Activated CD4-positive, alpha-beta T cell treated with anti-CD3 and anti-CD28 coated beads, Interleukin-2, amount 50 U/mL, for 48 hours (primary cell): ENCODE measurements at regions not wholly inside any gene's neighbourhood (a gene's known extent, or its start where the extent isn't known, plus 50 kb on each side); places are given as distances from the start of the nearest gene placed in this dataset.

Experiments used
- DNase-seq, 2 experiments: peaks; one replicate each; pipeline ENCODE4 v3.0.0-alpha.2; 2020

- DNase-seq: no peak
Measured at GRCh38 chr2:215765729-215766360, 247.5 kb downstream of the MREG start.

- DNase-seq: no peak
Measured at GRCh38 chr2:215764441-215765048, 248.8 kb downstream of the MREG start.

GRCh38 chr2:215760557-215760956 lies 252.8 kb downstream of the MREG start:
- DNase-seq: no peak

- no peak for DNase-seq
Measured at GRCh38 chr2:215760091-215760490, 253.3 kb downstream of the MREG start.

GRCh38 chr2:215758691-215759090 lies 254.7 kb downstream of the MREG start:
- no peak for DNase-seq

GRCh38 chr2:215756346-215756730 lies 257.0 kb downstream of the MREG start:
- no peak for DNase-seq

GRCh38 chr2:215755641-215756345 lies 257.6 kb downstream of the MREG start:
- DNase-seq: no peak

- DNase-seq: no peak
Measured at GRCh38 chr2:215754546-215754945, 258.8 kb downstream of the MREG start.

- no peak for DNase-seq
Measured at GRCh38 chr2:215753808-215754207, 259.5 kb downstream of the MREG start.

- no peak for DNase-seq
Measured at GRCh38 chr2:215752991-215753390, 260.4 kb downstream of the MREG start.

GRCh38 chr2:215752436-215752835 lies 260.9 kb downstream of the MREG start:
- no peak for DNase-seq

GRCh38 chr2:215751911-215752272 lies 261.5 kb downstream of the MREG start:
- DNase-seq: no peak

GRCh38 chr2:215751200-215751910 lies 262.0 kb downstream of the MREG start:
- no peak for DNase-seq

GRCh38 chr2:215750763-215751162 lies 262.6 kb downstream of the MREG start:
- no peak for DNase-seq

- no peak for DNase-seq
Measured at GRCh38 chr2:215749092-215749957, 264.0 kb downstream of the MREG start.

GRCh38 chr2:215748446-215748845 lies 264.9 kb downstream of the MREG start:
- DNase-seq: no peak

- DNase-seq: no peak
Measured at GRCh38 chr2:215746887-215747615, 266.3 kb downstream of the MREG start.

- peak; percentile 33 to 50 for DNase-seq
Measured at GRCh38 chr2:215746226-215746886, 267.0 kb downstream of the MREG start.

GRCh38 chr2:215745331-215745730 lies 268.0 kb downstream of the MREG start:
- DNase-seq: no peak

GRCh38 chr2:215744514-215744913 lies 268.8 kb downstream of the MREG start:
- no peak for DNase-seq

- no peak for DNase-seq
Measured at GRCh38 chr2:215743066-215743465, 270.3 kb downstream of the MREG start.
